ENCODE measurements at regions not wholly inside any gene's neighbourhood (a gene's known extent, or its start where the extent isn't known, plus 50 kb on each side); places are given as distances from the start of the nearest gene placed in this dataset.

DNA sequence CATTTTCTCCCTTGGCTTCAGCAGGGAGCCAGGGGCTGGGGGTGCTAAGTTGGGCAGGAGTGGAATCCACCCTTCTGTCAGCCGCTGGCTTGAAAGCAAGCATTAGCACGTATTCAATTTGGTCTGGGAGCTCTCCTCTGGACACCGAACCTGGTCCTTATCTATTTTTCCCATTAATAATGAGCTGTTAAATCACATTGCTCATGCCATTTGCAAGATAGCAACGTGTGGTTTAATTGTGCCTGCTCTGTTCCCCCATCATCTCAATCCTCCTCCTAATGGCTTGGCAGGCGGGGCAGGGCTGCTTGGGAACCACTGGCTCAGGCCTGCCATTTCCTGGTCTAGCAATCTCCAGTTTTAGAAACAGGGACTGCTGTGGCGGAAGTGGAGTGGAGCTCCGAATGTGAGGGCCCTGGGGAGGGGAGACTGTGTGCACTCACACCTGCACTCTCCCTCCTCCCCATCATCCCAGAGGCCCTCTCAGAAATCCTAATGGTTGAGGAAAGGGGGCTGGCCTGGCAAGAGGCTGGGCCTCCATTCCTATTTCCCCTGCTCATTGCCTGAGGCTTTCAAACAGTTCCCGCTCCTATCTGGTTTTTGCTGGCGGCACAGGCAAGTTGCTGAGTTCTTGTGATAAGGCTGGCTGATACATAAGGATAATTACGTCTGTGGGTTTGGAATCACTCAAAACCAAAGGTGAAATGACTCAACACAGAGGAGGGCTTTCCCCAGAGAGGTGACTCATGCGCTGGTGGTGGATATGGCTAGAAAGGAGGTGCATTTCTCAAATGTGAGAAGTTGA is 201.2 kb upstream of the E2F8 start:
- TF ChIP-seq NBN (IDR thresholded peaks at IDR 0.05) (peak; percentile 89), POLR2A (IDR thresholded peaks at IDR 0.05; ENCODE audit: low read depth, low read length) (no peak), SIN3A (IDR thresholded peaks at IDR 0.05; ENCODE audit: low read depth, low read length) (no peak), NR2C2 (IDR thresholded peaks at IDR 0.05; ENCODE audit: borderline replicate concordance, control insufficient read depth, insufficient read length, low read depth) (no peak), BHLHE40 (IDR thresholded peaks at IDR 0.05; ENCODE audit: borderline replicate concordance in 1 of 2, low read depth in 2 of 2, low read length in 1 of 2) (peak; percentile 65 to 84; a peak in 3 of 4 replicates), EZH2 (IDR thresholded peaks at IDR 0.05; ENCODE audit: borderline replicate concordance, control insufficient read depth, low read depth, low read length) (no peak), YY1 (IDR thresholded peaks at IDR 0.05; ENCODE audit: low read depth, low read length) (0 out of 2 replicates have a peak, but pooled peaks have one; percentile 11), IRF4 (IDR thresholded peaks at IDR 0.05; ENCODE audit: low read depth, low read length) (peak; percentile 100), RAD21 (IDR thresholded peaks at IDR 0.05; ENCODE audit: insufficient read depth, low read depth, low read length) (peak; percentile 22; the same call in 1 of the 2 replicates)
- TF ChIP-seq, protein P1, sequence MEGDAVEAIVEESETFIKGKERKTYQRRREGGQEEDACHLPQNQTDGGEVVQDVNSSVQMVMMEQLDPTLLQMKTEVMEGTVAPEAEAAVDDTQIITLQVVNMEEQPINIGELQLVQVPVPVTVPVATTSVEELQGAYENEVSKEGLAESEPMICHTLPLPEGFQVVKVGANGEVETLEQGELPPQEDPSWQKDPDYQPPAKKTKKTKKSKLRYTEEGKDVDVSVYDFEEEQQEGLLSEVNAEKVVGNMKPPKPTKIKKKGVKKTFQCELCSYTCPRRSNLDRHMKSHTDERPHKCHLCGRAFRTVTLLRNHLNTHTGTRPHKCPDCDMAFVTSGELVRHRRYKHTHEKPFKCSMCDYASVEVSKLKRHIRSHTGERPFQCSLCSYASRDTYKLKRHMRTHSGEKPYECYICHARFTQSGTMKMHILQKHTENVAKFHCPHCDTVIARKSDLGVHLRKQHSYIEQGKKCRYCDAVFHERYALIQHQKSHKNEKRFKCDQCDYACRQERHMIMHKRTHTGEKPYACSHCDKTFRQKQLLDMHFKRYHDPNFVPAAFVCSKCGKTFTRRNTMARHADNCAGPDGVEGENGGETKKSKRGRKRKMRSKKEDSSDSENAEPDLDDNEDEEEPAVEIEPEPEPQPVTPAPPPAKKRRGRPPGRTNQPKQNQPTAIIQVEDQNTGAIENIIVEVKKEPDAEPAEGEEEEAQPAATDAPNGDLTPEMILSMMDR (IDR thresholded peaks at IDR 0.05 in 2 of 3, conservative IDR thresholded peaks at IDR 0.05 in 1 of 3; ENCODE audit: control insufficient read depth in 2 of 3, extremely low read depth in 1 of 3, insufficient read depth in 1 of 3, low read depth in 3 of 3, low read length in 3 of 3), result no peak
- TF ChIP-seq, protein P2, sequence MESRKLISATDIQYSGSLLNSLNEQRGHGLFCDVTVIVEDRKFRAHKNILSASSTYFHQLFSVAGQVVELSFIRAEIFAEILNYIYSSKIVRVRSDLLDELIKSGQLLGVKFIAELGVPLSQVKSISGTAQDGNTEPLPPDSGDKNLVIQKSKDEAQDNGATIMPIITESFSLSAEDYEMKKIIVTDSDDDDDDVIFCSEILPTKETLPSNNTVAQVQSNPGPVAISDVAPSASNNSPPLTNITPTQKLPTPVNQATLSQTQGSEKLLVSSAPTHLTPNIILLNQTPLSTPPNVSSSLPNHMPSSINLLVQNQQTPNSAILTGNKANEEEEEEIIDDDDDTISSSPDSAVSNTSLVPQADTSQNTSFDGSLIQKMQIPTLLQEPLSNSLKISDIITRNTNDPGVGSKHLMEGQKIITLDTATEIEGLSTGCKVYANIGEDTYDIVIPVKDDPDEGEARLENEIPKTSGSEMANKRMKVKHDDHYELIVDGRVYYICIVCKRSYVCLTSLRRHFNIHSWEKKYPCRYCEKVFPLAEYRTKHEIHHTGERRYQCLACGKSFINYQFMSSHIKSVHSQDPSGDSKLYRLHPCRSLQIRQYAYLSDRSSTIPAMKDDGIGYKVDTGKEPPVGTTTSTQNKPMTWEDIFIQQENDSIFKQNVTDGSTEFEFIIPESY (IDR thresholded peaks at IDR 0.05), result no peak
- TF ChIP-seq, protein P3, sequence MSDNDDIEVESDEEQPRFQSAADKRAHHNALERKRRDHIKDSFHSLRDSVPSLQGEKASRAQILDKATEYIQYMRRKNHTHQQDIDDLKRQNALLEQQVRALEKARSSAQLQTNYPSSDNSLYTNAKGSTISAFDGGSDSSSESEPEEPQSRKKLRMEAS (IDR thresholded peaks at IDR 0.05; ENCODE audit: low read depth, low read length), result no peak

Measured in GM12878 (cell line).